ENCODE measurements at regions not wholly inside any gene's neighbourhood (a gene's known extent, or its start where the extent isn't known, plus 50 kb on each side); places are given as distances from the start of the nearest gene placed in this dataset.

DNA sequence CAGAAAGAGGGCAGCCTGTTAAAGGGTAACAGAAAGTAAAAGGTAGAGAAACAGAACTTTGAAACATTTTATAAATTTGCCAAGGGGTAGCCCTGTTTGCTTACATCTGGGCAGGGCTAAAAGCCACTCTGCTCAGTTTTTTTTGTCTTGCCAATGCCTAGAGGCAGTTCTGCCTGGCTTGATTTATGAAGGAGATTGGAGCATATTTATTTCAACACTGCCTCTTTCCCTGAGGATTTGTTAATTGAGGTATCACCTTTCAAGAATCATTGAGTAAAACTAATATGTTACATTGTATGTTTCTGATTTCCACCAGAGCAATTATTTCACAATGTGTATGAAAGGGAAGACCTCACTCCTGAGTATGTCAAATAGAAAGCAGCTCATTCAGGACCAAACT is 160.8 kb downstream of the GXYLT1 start (continued):
- TF ChIP-seq TCF7 (CRISPR knock-in tag; IDR thresholded peaks at IDR 0.05; ENCODE audit: low read depth), result no peak
- TF ChIP-seq IRF2 (CRISPR knock-in tag; IDR thresholded peaks at IDR 0.05; ENCODE audit: borderline replicate concordance, low read depth), result no peak
- no peak for TF ChIP-seq ELF4 (CRISPR knock-in tag; IDR thresholded peaks at IDR 0.05; ENCODE audit: low read depth)
- TF ChIP-seq TP53 (CRISPR knock-in tag; IDR thresholded peaks at IDR 0.05), result no peak
- TF ChIP-seq, protein P1, sequence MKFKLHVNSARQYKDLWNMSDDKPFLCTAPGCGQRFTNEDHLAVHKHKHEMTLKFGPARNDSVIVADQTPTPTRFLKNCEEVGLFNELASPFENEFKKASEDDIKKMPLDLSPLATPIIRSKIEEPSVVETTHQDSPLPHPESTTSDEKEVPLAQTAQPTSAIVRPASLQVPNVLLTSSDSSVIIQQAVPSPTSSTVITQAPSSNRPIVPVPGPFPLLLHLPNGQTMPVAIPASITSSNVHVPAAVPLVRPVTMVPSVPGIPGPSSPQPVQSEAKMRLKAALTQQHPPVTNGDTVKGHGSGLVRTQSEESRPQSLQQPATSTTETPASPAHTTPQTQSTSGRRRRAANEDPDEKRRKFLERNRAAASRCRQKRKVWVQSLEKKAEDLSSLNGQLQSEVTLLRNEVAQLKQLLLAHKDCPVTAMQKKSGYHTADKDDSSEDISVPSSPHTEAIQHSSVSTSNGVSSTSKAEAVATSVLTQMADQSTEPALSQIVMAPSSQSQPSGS (CRISPR knock-in tag; IDR thresholded peaks at IDR 0.05; ENCODE audit: borderline replicate concordance, low read depth), result no peak
- no peak for TF ChIP-seq FOXJ3 (CRISPR knock-in tag; IDR thresholded peaks at IDR 0.05; ENCODE audit: borderline replicate concordance)
- TF ChIP-seq ZNF232 (CRISPR knock-in tag; IDR thresholded peaks at IDR 0.05), result no peak
- TF ChIP-seq SMAD4 (CRISPR knock-in tag; IDR thresholded peaks at IDR 0.05), result no peak
- TF ChIP-seq CBFB (CRISPR knock-in tag; IDR thresholded peaks at IDR 0.05; ENCODE audit: low read depth), result no peak

GRCh38 chr12:41983394-41983793 is 161.3 kb downstream of the GXYLT1 start:
- ChIA-PET CTCF (interaction anchor here (1.1 to 1.6 kb wide), 2 partner anchors 9 to 41 kb away, joined by 4 to 5 read pairs; no protein-coding TSS in a partner anchor), POLR2A (interaction anchor here (0.6 kb wide), 1 partner anchor 1230 kb away, joined by 4 read pairs; no protein-coding TSS in a partner anchor)
- no peaks in the 10 kb centered on the region for H3K27me3 Mint-ChIP-seq (ENCODE audit: low read depth)
- ATAC-seq (peak; percentile 62), DNase-seq (ENCODE audit: low spot score) (no peak)
- no peak overlapping the region for H3K4me3 Mint-ChIP-seq
- H3K4me1 Mint-ChIP-seq, result peaks cover 22% of the 10 kb centered on the region
- TF ChIP-seq ZNF121 (CRISPR knock-in tag; IDR thresholded peaks at IDR 0.05) (no peak), SOX15 (CRISPR knock-in tag; IDR thresholded peaks at IDR 0.05) (no peak), GABPB1 (CRISPR knock-in tag; IDR thresholded peaks at IDR 0.05) (no peak), KAT7 (CRISPR knock-in tag; IDR thresholded peaks at IDR 0.05; ENCODE audit: borderline replicate concordance) (no peak), ZNF263 (CRISPR knock-in tag; IDR thresholded peaks at IDR 0.05; ENCODE audit: low read depth) (no peak), ETV6 (CRISPR knock-in tag; IDR thresholded peaks at IDR 0.05) (no peak), TEAD1 (CRISPR knock-in tag; IDR thresholded peaks at IDR 0.05) (no peak), CTCF (IDR thresholded peaks at IDR 0.05) (no peak), E2F4 (CRISPR knock-in tag; IDR thresholded peaks at IDR 0.05; ENCODE audit: borderline replicate concordance, low read depth) (no peak), SMAD3 (CRISPR knock-in tag; IDR thresholded peaks at IDR 0.05; ENCODE audit: borderline replicate concordance) (no peak)
- TF ChIP-seq, protein P2, sequence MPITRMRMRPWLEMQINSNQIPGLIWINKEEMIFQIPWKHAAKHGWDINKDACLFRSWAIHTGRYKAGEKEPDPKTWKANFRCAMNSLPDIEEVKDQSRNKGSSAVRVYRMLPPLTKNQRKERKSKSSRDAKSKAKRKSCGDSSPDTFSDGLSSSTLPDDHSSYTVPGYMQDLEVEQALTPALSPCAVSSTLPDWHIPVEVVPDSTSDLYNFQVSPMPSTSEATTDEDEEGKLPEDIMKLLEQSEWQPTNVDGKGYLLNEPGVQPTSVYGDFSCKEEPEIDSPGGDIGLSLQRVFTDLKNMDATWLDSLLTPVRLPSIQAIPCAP (CRISPR knock-in tag; IDR thresholded peaks at IDR 0.05), result no peak
- H3K36me3 Mint-ChIP-seq, result peaks cover 8% of the 10 kb centered on the region
- H3K9me3 Mint-ChIP-seq, result peaks cover 24% of the 10 kb centered on the region
- H3K27ac Mint-ChIP-seq, result no peak overlapping the region

DNA sequence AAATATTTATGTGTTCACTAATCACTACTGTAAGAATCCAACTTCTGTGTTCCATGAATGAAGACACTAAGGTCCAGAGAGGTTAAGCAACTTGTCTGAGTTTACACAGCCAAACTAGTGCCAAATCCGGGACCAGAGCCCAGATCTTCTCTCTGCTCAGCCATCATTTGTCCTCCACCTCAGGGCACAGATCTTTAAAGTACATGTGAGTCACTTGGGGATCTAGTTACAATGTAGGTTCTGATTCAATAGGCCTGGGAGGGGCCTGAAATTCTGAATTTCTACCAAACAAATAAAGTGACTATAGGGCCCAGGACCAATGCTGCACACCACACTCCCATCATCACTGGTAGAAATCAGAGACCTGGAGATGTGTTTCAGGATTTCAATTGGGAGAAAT is 162.9 kb downstream of the GXYLT1 start:
- POLR2A ChIA-PET, result no interaction called here
- H3K9me3 Mint-ChIP-seq, result peaks cover 23% of the 10 kb centered on the region
- CTCF ChIA-PET, result no interaction called here
- no peaks in the 10 kb centered on the region; the same call in 1 of the 2 replicates for H3K27me3 Mint-ChIP-seq (ENCODE audit: low read depth)
- H3K4me3 Mint-ChIP-seq, result no peak overlapping the region
- ATAC-seq (no peak), DNase-seq (ENCODE audit: low spot score) (no peak)
- H3K4me1 Mint-ChIP-seq, result peaks cover 22% of the 10 kb centered on the region
- H3K36me3 Mint-ChIP-seq, result peaks cover 15% of the 10 kb centered on the region
- H3K27ac Mint-ChIP-seq, result no peak overlapping the region
- TF ChIP-seq, protein P3, sequence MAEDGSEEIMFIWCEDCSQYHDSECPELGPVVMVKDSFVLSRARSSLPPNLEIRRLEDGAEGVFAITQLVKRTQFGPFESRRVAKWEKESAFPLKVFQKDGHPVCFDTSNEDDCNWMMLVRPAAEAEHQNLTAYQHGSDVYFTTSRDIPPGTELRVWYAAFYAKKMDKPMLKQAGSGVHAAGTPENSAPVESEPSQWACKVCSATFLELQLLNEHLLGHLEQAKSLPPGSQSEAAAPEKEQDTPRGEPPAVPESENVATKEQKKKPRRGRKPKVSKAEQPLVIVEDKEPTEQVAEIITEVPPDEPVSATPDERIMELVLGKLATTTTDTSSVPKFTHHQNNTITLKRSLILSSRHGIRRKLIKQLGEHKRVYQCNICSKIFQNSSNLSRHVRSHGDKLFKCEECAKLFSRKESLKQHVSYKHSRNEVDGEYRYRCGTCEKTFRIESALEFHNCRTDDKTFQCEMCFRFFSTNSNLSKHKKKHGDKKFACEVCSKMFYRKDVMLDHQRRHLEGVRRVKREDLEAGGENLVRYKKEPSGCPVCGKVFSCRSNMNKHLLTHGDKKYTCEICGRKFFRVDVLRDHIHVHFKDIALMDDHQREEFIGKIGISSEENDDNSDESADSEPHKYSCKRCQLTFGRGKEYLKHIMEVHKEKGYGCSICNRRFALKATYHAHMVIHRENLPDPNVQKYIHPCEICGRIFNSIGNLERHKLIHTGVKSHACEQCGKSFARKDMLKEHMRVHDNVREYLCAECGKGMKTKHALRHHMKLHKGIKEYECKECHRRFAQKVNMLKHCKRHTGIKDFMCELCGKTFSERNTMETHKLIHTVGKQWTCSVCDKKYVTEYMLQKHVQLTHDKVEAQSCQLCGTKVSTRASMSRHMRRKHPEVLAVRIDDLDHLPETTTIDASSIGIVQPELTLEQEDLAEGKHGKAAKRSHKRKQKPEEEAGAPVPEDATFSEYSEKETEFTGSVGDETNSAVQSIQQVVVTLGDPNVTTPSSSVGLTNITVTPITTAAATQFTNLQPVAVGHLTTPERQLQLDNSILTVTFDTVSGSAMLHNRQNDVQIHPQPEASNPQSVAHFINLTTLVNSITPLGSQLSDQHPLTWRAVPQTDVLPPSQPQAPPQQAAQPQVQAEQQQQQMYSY (CRISPR knock-in tag; IDR thresholded peaks at IDR 0.05), result no peak
- TF ChIP-seq ZNF423 (CRISPR knock-in tag; IDR thresholded peaks at IDR 0.05), result no peak
- no peak for TF ChIP-seq CREM (CRISPR knock-in tag; IDR thresholded peaks at IDR 0.05)
- TF ChIP-seq SOX15 (CRISPR knock-in tag; IDR thresholded peaks at IDR 0.05), result no peak
- TF ChIP-seq, protein P4, sequence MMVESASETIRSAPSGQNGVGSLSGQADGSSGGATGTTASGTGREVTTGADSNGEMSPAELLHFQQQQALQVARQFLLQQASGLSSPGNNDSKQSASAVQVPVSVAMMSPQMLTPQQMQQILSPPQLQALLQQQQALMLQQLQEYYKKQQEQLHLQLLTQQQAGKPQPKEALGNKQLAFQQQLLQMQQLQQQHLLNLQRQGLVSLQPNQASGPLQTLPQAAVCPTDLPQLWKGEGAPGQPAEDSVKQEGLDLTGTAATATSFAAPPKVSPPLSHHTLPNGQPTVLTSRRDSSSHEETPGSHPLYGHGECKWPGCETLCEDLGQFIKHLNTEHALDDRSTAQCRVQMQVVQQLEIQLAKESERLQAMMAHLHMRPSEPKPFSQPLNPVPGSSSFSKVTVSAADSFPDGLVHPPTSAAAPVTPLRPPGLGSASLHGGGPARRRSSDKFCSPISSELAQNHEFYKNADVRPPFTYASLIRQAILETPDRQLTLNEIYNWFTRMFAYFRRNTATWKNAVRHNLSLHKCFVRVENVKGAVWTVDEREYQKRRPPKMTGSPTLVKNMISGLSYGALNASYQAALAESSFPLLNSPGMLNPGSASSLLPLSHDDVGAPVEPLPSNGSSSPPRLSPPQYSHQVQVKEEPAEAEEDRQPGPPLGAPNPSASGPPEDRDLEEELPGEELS (CRISPR knock-in tag; IDR thresholded peaks at IDR 0.05), result no peak
- TF ChIP-seq CREB1 (CRISPR knock-in tag; IDR thresholded peaks at IDR 0.05), result no peak
- TF ChIP-seq ZNF263 (CRISPR knock-in tag; IDR thresholded peaks at IDR 0.05; ENCODE audit: low read depth), result no peak
- no peak for TF ChIP-seq RORB (CRISPR knock-in tag; IDR thresholded peaks at IDR 0.05)

Data from WTC11 (cell line).